ENCODE measurements at regions not wholly inside any gene's neighbourhood (a gene's known extent, or its start where the extent isn't known, plus 50 kb on each side); places are given as distances from the start of the nearest gene placed in this dataset.

DNA sequence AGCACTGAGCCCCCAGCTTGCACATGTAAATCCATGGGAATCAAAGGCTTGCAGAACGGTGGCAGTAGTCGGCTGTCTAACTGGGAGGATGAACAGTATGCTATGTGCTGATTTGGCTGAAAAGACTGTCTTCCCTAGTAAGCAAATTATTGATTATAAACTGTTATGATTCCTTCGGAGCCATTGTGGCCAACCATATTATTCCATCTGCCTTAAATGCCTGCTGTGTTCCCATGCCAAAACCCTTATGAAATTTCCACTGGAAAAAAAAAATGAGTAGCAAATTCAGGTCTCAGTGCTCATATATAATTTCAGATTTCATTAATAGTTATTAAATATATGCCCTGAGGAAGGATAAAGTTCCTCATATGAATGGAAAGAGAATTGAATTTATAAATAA, 132.7 kb upstream of the MID1 start:
- H4K20me1 ChIP-seq (ENCODE audit: control insufficient read depth, insufficient read depth, low read depth, low read length): no peaks in the 10 kb centered on the region
- no peaks in the 10 kb centered on the region for H3K79me2 ChIP-seq (ENCODE audit: control insufficient read depth, low read length)
- no peaks in the 10 kb centered on the region for H3K36me3 ChIP-seq (ENCODE audit: control insufficient read depth, low read length)
- H3K4me2 ChIP-seq (ENCODE audit: low read length): no peak overlapping the region
- no peaks in the 10 kb centered on the region for H3F3A ChIP-seq (ENCODE audit: control insufficient read depth, insufficient read depth)
- H3K4me1 ChIP-seq (ENCODE audit: control insufficient read depth, low read length): no peaks in the 10 kb centered on the region
- no peak overlapping the region for H3K27ac ChIP-seq (ENCODE audit: low read depth, low read length)
- no peak overlapping the region for H3K4me3 ChIP-seq (ENCODE audit: low read length)
- no peak for TF ChIP-seq EZH2phosphoT487 (IDR thresholded peaks at IDR 0.05; ENCODE audit: borderline replicate concordance, low read length)
- TF ChIP-seq, protein P1, sequence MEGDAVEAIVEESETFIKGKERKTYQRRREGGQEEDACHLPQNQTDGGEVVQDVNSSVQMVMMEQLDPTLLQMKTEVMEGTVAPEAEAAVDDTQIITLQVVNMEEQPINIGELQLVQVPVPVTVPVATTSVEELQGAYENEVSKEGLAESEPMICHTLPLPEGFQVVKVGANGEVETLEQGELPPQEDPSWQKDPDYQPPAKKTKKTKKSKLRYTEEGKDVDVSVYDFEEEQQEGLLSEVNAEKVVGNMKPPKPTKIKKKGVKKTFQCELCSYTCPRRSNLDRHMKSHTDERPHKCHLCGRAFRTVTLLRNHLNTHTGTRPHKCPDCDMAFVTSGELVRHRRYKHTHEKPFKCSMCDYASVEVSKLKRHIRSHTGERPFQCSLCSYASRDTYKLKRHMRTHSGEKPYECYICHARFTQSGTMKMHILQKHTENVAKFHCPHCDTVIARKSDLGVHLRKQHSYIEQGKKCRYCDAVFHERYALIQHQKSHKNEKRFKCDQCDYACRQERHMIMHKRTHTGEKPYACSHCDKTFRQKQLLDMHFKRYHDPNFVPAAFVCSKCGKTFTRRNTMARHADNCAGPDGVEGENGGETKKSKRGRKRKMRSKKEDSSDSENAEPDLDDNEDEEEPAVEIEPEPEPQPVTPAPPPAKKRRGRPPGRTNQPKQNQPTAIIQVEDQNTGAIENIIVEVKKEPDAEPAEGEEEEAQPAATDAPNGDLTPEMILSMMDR (IDR thresholded peaks at IDR 0.05; ENCODE audit: low read depth, low read length, poor library complexity, severe bottlenecking): no peak
- no peaks in the 10 kb centered on the region for H3K27me3 ChIP-seq (ENCODE audit: control insufficient read depth, low read length)
- H3K9me3 ChIP-seq (ENCODE audit: control insufficient read depth, insufficient read depth, low read length): no peaks in the 10 kb centered on the region
- no peaks in the 10 kb centered on the region for H3K9me2 ChIP-seq (replicated peaks; ENCODE audit: control insufficient read depth, low read length)

DNA sequence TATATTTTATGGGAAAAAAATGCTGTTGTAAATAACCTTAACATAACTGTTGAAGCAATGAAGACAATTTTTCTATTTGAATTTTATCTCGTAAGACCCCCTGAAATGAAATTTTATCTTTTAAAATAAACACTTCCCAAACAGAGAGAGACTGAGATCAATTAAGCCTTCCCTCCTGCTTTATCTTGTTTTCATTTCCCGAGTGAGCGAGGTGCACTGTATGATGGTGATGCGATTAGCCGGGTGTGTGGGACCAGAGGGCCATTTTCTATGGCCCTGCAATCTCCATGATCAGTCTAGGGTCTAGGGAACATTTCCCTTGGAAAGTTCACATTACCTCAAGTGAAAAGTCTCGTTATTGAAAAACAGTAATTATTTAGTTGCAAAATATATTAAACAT, 134.1 kb upstream of the MID1 start:
- Histone ChIP-seq H3K27me3 (ENCODE audit: control insufficient read depth, low read length) (no peaks in the 10 kb centered on the region), H3K27ac (ENCODE audit: low read depth, low read length) (no peak overlapping the region), H3K4me3 (ENCODE audit: low read length) (no peak overlapping the region), H3K4me1 (ENCODE audit: control insufficient read depth, low read length) (no peaks in the 10 kb centered on the region), H3F3A (ENCODE audit: control insufficient read depth, insufficient read depth) (no peaks in the 10 kb centered on the region), H3K4me2 (ENCODE audit: low read length) (no peak overlapping the region), H3K79me2 (ENCODE audit: control insufficient read depth, low read length) (no peaks in the 10 kb centered on the region), H3K36me3 (ENCODE audit: control insufficient read depth, low read length) (no peaks in the 10 kb centered on the region), H4K20me1 (ENCODE audit: control insufficient read depth, insufficient read depth, low read depth, low read length) (no peaks in the 10 kb centered on the region), H3K9me2 (replicated peaks; ENCODE audit: control insufficient read depth, low read length) (no peaks in the 10 kb centered on the region), H3K9me3 (ENCODE audit: control insufficient read depth, insufficient read depth, low read length) (no peaks in the 10 kb centered on the region)
- TF ChIP-seq EZH2phosphoT487 (IDR thresholded peaks at IDR 0.05; ENCODE audit: borderline replicate concordance, low read length): no peak
- TF ChIP-seq, protein P1 (IDR thresholded peaks at IDR 0.05; ENCODE audit: low read depth, low read length, poor library complexity, severe bottlenecking): no peak

DNA sequence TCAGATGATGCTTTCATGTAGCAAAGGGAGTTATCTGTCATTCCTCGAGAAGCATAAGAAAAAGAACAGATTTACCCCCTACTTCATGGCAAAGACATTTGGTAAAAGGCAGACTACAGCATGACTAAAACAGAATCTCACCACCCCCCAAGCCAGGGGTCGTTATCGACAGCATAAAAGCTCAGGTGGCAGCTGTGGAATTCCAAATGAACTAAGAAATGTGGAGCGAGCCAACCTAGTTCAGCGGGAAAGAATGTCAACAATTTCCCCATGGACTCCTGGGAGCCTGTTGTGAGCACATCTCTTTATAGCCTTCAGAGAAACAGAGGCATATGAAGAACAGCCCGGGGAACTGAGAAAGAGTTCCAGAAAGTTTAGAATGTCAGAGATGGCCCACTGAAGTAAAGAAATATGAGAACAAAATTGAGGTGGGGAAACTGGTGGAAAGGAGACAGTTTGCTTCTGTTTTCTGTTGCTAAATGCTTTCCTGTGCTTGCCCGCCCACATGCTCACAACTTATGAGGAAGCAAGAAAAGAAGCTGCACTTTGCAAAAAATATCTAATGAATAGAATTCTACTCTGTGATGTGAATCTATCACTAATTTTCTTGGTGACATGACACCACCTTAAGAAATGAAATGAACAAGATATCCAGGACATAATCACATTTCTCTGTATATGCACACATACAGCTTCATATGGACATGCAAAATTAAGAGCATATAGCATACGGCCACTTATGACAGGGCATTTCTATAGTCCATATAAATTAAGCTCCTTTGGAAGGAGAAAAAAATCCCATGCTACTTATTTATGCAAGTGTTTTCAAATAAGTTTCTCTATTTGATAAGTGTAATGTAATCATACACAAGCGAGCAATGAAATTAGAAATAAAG, 135.3 kb upstream of the MID1 start:
- H3K27ac ChIP-seq (ENCODE audit: low read depth, low read length): no peak overlapping the region

More for the DNA sequence above, 135.3 kb upstream of the MID1 start:
- H3K4me3 ChIP-seq (ENCODE audit: low read length): no peak overlapping the region
- H3K4me2 ChIP-seq (ENCODE audit: low read length): no peak overlapping the region
- H3K27me3 ChIP-seq (ENCODE audit: control insufficient read depth, low read length): no peaks in the 10 kb centered on the region
- no peaks in the 10 kb centered on the region for H3K79me2 ChIP-seq (ENCODE audit: control insufficient read depth, low read length)
- H3K4me1 ChIP-seq (ENCODE audit: control insufficient read depth, low read length): no peaks in the 10 kb centered on the region
- no peaks in the 10 kb centered on the region for H3K9me3 ChIP-seq (ENCODE audit: control insufficient read depth, insufficient read depth, low read length)
- TF ChIP-seq, protein P1 (IDR thresholded peaks at IDR 0.05; ENCODE audit: low read depth, low read length, poor library complexity, severe bottlenecking): no peak
- no peak for TF ChIP-seq EZH2phosphoT487 (IDR thresholded peaks at IDR 0.05; ENCODE audit: borderline replicate concordance, low read length)
- no peaks in the 10 kb centered on the region for H3K36me3 ChIP-seq (ENCODE audit: control insufficient read depth, low read length)
- no peaks in the 10 kb centered on the region for H3F3A ChIP-seq (ENCODE audit: control insufficient read depth, insufficient read depth)
- H4K20me1 ChIP-seq (ENCODE audit: control insufficient read depth, insufficient read depth, low read depth, low read length): no peaks in the 10 kb centered on the region
- H3K9me2 ChIP-seq (replicated peaks; ENCODE audit: control insufficient read depth, low read length): no peaks in the 10 kb centered on the region

Measured in DOHH2 (cell line).